ENCODE measurements at regions not wholly inside any gene's neighbourhood (a gene's known extent, or its start where the extent isn't known, plus 50 kb on each side); places are given as distances from the start of the nearest gene placed in this dataset.
"Not testable (repeated sequence)": the region's sequence is repeated elsewhere in the genome, so short reads cannot be mapped to it uniquely, and the experiment has no call there.

DNA sequence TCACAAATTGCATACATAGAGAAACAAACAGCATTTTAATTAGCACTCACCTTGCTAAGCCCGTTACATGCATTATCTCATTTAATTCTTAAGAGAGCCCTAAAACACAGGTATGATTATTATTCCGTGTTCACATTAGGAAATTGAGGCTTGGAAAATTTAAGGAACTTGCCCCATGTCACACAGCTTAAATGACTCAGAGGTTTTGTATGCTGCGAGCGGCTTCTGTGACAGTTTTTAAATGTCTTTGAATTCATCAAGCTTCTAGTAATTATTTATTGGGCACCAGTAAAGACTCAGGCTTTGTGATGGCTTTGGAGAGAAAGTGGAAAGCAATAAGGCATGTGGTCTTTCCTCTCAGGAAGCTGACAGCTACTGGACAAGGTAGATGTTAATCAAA is 166.7 kb upstream of the THBS1 start:
- no peak for FAIRE-seq

DNA sequence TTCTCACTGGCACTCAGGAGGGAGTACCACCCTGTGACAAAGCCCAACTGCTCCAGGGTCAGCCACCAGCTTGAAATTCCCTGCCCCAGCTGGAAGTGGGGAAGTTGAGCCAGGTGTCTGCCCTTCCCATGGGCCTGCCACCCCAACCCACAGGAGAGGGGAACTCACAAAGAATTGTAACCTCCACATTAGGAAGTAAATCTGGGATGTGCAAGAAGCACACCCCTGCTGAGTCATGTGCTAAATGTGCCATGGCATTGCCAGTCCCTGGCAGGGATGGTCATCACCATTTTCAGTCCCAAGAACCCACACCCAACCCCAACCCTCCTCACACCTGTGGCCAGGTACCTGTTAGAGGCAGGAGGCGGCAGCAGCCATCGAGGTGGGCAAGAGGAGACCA is 165.2 kb upstream of the THBS1 start:
- no peak for FAIRE-seq

DNA sequence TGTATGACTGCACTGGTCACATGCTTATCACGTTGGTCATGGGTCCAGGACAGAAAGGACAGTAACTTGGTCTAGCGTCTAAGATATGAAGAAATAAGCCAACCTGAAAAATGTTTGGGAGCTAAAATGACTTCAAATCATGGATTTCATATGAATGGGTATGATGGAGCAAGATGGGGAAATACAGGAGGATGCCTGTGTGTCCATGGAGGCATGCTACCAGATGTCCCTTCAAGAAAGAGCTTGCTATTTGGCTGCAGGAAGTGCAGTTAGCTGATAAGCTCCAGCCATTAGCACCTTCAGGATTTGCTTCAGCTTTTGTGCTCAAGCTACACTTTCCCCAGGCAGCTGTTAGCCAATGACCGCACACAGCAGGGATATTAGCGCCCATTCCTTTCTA is 164.6 kb upstream of the THBS1 start:
- no peak for FAIRE-seq

DNA sequence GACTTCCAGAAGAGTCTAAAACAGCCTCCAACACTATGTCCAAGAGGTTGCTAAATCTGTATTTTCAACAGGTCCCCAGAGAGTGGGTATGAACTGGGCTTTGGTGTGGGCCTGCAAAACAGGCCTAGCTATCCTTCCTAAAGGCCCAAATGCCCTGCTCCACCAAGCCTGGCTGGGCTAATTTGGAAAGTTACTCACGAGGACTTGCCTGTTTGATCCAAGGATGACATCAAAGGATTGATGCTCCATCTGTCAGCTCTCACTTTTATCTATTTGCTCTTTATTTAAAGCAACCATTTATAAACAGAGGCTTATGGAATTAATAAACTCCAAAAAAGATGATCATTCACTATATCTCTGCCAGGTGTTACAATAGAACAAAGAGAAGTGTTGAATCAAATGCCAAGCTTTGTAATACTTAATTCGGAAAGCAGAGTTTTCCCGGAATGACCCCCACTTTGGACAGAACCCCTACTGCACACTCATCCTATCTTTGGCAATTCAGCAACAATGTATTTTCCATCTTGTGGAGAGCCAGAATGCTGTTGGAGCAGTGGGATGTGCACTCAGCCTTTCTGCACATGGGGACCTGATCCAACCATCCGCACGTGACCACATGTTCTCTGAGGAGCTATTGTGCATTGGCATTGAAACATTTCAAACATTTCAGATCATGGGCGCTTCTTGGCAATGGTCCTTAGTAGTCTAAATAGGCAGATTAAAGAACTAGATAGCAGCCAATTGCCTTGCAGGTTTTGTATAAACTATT is 163.3 kb upstream of the THBS1 start:
- FAIRE-seq, result no peak

DNA sequence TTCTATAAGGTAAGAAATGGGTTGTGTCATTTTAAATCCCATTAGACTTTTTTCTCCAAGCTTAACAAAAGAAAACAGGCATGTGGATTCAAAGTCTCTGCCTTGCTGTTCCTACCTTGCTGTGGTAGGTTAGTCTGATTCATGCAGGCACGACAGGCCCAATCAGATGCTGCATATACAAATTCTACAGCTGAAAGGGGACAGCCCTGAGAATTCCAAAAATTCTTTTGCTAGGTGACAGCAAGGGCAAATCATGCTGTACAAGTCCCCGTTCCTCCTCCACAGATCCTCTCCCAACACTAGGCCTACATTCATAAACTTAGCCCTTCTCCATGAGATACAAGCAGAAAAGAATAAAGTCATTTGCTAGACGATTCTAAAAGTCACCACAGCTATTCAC is 161.2 kb upstream of the THBS1 start:
- FAIRE-seq, result no peak

DNA sequence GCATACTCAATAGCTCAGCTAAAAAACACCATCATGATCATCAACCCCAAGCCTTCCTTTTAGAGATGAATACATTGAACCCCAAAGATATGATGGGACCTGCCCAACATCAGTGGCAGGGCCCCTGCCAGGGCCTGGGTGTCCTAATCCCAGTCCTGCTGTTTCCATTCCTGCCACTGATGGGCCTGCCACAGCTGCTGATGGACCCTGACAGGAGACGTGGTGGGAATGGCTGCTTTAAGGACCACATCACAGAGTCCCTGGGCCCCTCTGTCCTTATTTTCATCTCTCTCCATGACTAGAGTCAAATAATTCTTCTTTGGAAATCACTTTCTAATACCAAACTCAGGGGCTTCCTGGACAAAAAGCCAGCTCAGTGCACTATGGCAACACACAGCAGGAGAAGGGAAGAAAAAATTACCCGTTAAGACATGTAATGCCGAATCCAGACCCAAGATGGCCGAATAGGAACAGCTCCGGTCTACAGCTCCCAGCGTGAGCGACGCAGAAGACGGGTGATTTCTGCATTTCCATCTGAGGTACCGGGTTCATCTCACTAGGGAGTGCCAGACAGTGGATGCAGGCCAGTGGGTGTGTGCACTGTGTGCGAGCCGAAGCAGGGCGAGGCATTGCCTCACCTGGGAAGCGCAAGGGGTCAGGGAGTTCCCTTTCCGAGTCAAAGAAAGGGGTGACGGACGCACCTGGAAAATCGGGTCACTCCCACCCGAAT is 160.6 kb upstream of the THBS1 start:
- FAIRE-seq, result not testable (repeated sequence)

DNA sequence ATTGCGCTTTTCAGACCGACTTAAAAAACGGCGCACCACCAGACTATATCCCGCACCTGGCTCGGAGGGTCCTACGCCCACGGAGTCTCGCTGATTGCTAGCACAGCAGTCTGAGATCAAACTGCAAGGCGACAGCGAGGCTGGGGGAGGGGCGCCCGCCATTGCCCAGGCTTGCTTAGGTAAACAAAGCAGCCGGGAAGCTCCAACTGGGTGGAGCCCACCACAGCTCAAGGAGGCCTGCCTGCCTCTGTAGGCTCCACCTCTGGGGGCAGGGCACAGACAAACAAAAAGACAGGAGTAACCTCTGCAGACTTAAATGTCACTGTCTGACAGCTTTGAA is 160.1 kb upstream of the THBS1 start:
- FAIRE-seq, result not testable (repeated sequence)

DNA sequence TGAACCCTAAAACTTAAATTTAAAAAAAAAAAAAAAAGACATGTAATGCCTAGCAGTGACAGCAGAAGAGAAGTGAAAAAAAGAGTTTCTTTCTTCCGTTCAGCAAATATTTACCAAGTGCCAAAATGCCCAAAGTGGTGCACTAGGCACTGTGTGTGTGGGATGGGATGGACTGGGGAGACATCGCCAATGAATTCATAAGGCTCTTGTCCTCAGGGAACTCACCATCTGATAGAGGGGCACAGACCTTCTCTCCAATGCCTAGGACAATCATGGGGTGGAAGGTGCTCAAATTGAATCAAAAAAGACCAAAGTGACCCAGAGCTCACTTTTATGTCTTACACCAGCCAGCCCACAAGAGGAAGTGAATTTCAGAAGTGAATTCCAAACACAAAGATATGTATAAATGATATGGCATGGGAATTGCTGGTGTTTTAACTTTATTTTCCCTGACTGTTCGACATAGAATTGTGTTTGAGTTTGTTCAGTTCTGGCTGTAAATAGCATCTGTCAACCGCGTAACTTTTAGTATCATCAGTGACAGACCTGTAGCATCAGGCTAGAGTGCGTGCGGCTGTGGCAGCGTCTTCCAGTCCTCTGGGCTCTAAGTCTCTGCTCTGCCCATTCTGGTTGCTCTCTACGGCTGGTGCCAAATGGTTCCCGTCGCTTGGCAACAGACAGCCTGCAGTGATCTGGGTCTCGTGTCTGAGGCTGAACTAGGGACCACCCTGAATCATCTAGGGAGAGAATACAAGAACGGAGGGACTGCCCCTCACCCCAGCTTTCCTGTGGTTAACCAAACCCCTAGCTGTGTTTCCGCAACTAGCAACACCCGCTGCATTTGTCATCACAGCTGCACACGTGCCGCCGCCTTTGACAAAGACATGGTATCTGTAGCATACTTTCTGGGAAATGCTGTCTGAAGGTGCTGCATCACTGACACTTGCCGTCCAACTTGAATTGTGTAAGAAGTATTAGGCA is 154.0 kb upstream of the THBS1 start:
- no peak for FAIRE-seq

DNA sequence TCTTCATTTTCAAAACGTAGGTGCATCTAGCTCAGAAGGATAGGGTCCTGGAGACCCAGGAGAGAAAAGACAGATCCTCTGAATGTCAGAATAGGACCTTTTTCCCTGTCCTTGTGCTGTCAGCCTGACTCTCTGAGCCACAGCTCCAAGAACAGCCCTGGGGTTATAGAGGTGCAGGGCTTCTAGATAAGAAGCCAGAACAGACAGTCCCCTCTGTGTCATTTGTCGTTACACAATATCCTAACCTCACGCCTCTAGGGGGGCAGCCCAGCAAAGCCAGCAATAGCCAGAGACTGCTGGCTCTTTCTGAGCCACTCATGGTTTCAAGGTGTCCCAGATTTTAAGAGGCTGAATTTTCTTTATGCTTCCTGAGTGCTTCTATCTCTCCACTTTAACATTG is 153.2 kb upstream of the THBS1 start:
- FAIRE-seq, result no peak

DNA sequence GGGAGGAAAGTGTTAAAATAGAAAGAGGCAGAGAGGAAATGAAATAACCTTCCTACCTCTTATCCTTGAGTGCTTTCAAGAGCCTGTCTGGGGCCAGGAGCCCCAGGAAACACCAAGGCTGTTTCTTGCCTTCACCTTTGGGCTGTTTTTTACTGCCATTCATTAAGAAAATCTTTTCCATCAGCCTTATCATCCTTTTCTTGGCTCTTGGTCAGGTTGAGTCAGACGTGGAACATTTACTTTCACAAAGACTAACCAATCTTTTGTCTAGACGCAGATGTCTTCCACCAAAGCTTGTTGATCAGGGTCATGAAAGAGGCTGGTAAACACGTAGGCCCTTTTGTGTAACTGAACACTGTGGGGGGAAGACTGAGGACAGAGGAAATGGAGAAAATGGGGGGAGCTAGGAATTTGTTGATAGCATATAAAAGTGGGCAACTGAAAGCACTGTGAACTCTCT is 151.0 kb upstream of the THBS1 start:
- no peak for FAIRE-seq

DNA sequence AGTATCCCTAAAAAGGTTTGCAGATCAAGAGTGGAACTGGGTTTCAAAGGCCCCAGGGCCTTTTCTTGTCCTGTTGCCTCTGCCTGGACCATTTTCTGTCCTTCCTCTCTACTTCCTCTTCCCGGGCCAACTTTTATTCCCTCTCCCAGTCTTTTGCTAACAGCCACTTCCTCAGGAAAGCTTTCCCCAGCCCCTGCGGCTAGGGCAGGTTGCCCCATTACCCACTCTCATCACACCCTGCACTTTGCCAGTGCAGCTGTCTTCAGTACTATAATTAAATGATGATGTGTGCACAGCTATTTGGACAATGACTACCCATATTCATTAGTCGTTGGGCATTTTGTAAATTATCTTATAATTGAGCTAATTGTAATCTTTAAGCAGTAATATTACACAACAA is 150.5 kb upstream of the THBS1 start:
- FAIRE-seq, result no peak

DNA sequence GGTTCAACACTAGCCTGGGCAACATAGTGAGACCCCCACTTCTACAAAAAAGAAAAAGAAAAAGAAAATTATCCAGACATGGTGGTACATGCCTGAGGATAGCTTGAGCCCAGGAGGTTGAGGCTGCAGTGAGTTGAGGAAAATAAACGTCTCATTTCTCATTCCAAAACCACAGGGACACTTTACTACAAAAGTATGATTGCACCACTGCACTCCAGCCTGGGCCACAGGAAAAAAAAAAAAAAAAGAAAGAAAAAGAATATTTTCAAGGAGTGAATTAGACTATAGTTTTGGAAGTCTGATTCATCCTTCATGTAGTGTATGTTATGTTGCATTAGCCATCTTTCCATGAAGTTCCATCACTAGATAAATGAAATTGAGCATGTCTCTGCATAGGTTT is 149.5 kb upstream of the THBS1 start:
- FAIRE-seq, result no peak

DNA sequence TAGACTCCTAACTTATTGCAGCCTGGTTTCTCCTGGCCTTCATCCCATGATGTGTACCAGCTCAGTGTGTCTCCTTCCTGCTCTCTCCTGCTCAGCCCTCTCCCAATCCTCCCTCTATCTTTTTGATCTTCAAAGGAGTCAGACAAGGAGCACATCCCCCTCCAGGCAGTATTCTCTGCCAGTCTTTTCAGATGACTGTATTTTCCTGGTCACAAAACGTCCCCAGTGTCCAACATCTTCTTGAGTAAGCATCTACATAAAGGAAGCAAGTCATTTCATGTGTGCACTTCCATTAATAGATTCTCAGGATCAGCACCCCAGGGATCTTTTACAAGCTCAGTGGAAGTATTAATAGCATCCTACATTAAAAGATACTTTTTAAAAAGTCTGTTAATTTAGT is 148.9 kb upstream of the THBS1 start:
- FAIRE-seq, result no peak

DNA sequence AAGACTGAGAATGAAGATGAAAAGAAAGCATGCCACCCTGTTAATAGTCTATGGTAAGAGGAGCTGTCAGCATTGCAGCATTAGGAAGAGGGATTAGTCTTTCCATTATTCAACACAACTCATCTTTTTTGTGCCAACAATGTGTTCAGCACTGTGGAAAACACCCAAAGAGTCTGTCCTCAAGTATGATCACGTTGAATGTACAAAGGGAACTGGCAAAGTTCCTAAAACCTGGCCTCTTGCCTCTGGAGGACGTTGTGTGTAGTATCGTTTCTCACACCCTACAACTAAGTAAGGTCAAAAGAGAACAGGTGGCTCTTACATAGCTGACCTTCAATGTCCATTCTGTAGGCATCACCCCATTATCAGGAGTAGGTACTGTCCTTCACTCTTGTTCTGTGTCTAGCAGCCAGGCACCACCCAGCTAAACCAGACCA is 147.9 kb upstream of the THBS1 start:
- no peak for FAIRE-seq

DNA sequence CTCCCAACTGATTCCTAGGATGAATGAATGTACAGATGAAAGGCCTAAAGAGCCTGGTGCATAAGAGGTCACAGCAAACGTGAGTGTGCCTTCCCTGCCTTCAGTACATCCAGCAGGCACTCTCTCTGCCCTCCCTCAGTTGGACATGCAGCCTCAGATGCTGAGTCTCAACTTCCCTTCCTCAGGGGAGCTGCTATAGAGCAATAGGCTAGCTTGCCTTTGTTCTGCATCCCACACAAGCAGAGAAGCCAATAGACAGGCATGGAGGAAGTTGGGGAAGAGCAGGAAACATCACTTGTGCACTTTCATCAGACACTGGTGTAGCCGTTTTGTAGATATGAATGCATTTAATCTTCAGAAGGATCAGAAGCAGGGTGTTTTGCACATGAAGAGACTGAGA is 147.5 kb upstream of the THBS1 start:
- no peak for FAIRE-seq

DNA sequence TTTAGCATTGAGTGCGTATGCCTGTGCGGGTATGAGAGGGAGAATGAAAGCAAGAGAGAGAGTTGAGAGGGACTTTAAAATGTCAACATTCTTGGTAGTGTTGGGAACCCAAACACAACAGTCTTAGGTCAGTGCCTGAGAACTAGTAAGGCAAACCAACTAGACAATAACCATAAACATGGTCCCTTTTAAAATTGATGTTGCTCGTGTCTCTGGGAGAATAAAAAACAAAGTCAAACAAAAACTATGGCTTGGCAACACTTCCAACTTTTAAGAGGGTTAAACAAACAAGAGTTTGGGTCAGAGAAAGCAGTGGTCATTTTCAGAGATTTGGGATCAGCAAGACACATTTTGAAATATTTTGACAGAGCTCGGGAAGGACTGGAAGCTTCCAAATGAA is 146.7 kb upstream of the THBS1 start:
- no peak for FAIRE-seq

DNA sequence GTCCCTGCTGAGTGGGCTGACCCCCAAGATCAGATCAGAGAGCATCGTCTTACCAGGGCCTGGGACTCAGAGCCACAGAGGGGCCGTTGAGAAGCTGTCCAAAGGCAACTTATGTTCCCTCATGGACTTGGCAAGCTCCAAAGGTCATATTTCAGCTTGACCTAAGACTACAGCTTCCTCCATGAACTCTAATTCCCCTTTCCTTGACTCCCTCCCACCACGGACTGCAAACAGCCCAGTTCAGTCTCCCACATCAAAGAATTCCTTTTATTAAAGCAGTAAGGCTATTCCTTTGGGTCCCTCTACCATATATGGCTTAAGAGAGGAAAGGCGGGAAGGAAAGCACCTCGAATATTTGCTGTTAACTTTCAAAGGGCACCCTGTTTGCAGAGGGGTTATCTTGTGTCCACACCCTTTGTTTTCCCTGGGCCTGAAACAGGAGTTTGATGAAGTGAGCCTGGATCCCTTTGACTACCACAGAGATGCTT is 146.1 kb upstream of the THBS1 start:
- FAIRE-seq, result no peak

DNA sequence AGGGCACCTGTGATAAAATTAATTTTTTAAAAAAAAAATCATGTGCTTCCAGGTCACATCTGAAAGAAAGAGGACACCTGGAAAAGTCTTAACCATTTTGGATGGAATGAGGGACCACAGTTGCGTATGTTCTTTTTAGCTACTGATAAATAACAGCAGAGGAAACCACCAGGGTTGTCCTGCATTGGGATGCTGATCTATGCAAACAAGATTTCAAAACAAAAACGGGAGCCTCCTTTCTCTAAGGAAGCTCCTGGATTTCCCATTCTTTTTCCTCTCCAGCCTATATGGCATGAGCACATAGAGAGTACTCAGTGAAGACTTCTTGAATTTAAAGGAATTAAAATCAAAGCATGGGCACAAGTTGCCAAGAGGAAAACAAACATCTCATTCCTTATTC is 145.6 kb upstream of the THBS1 start:
- FAIRE-seq, result no peak

DNA sequence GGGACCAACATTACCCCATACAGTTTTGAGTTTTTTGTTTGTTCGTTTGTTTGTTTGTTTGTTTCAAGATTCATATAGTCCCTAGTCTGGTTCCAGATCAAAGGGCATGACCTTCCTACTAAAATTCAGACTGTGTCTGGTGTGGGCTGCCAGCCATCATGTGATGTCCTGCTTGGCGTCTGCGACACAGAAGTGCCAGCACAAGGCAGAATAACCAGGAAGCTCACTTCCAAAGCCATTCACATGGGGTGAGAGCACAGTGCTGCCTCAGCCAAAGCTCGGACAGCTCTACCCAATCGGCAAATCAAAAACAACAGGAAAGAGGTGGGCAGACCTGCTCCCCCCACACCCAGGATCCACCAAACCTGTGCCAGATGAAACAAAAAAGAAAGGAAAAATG is 142.6 kb upstream of the THBS1 start:
- no peak for FAIRE-seq

DNA sequence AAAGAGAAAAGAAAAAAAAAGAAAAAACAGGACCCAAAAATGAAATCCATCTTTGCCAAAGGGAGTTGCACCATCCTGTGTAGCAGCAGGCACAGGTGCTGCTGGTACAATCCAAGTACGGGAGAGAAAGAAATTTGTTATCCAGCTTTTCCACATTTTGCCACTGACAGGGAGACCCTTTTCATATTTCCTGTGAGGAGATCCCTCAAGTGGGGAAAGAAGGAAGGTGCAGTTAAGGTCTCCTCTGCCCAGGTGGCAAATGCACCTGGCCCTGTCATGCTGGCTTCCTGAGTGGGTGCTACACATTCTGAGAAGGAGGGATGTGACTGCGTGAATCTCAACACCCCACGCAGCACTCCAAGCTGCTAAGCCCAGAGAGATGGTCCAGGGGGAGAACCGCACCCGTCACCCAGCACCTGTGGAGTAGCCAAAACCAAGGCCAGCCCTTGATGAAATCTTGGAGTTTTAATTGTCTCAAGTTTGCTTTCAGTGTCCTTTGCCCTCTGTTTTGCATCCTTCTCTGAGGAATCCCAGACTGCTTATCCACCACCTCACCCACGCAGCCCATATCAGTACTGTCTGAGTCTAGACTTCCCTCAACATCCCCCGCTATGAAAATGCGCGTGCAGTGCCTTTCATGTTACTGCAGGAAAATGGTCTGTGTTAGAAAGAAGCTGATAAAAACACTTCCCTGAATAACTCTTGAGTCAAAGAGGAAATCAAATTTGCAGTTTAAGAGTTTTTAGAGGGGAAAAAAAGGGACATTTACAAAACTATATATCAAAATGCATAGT is 141.9 kb upstream of the THBS1 start:
- FAIRE-seq, result no peak

DNA sequence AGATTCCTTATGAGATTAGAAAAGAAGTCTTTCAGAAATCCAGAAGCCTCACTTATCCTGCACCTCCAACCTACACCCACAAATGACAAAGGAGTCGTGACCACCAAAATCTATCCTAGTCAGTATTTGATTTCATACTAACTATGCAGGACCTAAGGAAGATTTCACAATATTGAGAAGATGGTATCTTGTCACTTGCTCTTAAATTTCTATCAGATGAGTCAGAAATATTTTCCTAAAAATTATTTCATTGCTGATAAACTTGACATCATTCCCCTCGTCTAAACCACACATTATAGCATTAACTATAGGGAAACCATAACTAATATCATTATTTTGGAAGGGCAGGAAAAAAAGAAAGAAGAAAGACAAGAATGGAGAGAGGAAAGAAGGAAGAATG is 138.0 kb upstream of the THBS1 start:
- no peak for FAIRE-seq

DNA sequence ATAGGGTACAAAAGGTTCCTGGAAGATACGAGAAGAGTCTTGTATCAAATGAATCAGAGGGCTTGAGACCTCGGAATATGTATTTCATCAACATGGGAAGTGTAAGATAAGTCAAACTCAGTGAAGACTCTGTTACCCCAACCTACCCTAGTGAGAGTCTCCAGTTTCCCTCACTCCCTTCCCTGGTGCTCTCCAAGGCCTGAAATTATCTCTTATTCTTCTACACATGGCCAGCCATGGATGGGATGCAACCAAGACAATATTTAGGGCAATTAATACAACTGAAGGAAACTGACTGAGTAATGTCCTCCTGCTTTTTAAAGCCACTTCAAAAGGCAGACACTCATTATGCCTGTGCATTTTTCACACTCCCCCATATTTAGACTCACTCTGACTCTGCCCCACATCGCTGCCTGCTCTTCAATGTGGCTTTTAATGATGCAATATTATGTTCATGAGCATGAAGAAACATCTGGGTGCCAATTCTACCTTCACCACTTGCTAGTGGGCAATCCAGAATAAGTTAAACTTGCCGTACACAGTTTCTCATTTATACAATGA is 137.1 kb upstream of the THBS1 start:
- no peak for FAIRE-seq

All from G401.6 (cell line).